HEK293 (cell line): ENCODE measurements at regions not wholly inside any gene's neighbourhood (a gene's known extent, or its start where the extent isn't known, plus 50 kb on each side); places are given as distances from the start of the nearest gene placed in this dataset.

Experiments
- CTCF ChIP-seq: fragments of 450-650 bp; formaldehyde crosslinking; IDR thresholded peaks from 2 replicates; pipeline ENCODE4 v1.5.1; 2016; ENCODE audit warnings: missing biosample characterization, missing genetic modification characterization
- PBX3 ChIP-seq: sonication (generic); formaldehyde crosslinking; IDR thresholded peaks from 2 replicates; pipeline ENCODE4 v1.8.1; 2022; ENCODE audit warnings: mild to moderate bottlenecking, moderate library complexity, missing genetic modification reagents
- REPIN1 ChIP-seq: fragments of 450-650 bp; formaldehyde crosslinking; IDR thresholded peaks from 2 replicates; pipeline ENCODE4 v1.5.1; 2017; ENCODE audit warnings: missing biosample characterization, missing genetic modification characterization, low read depth
- REST ChIP-seq: fragments of 450-650 bp; formaldehyde crosslinking; IDR thresholded peaks from 2 replicates; pipeline ENCODE4 v1.5.1; 2016; ENCODE audit warnings: missing biosample characterization, missing genetic modification characterization
- SP2 ChIP-seq: fragments of 450-650 bp; formaldehyde crosslinking; IDR thresholded peaks from 2 replicates; pipeline ENCODE4 v1.5.1; 2016; ENCODE audit warnings: missing biosample characterization, missing genetic modification characterization
- TCF7L2 ChIP-seq: IDR thresholded peaks from 2 replicates; pipeline ENCODE4 v1.6.1; 2011; ENCODE audit warnings: low read depth, mild to moderate bottlenecking, inconsistent platforms, low read length, moderate library complexity, borderline replicate concordance
- ZBTB10 ChIP-seq: fragments of 450-650 bp; formaldehyde crosslinking; IDR thresholded peaks from 2 replicates; pipeline ENCODE4 v1.5.1; 2016; ENCODE audit warnings: missing biosample characterization, missing genetic modification characterization
- ZFP69B ChIP-seq: fragments of 450-650 bp; formaldehyde crosslinking; IDR thresholded peaks from 2 replicates; pipeline ENCODE4 v1.5.1; 2016; ENCODE audit warnings: missing biosample characterization, missing genetic modification characterization
- ZNF114 ChIP-seq: fragments of 450-650 bp; formaldehyde crosslinking; IDR thresholded peaks from 2 replicates; pipeline ENCODE4 v1.5.0; 2017; ENCODE audit warnings: missing biosample characterization, missing genetic modification characterization
- ZNF184 ChIP-seq: fragments of 450-650 bp; IDR thresholded peaks from 2 replicates; pipeline ENCODE4 v1.5.1; 2018; ENCODE audit warnings: missing biosample characterization, mild to moderate bottlenecking, missing genetic modification characterization
- ZNF341 ChIP-seq: fragments of 450-650 bp; formaldehyde crosslinking; IDR thresholded peaks from 2 replicates; pipeline ENCODE4; 2016; ENCODE audit warnings: low read depth, missing biosample characterization, missing genetic modification characterization
- TF ChIP-seq, protein P1 (sequence below): fragments of 450-650 bp; formaldehyde crosslinking; IDR thresholded peaks from 2 replicates; pipeline ENCODE4 v1.5.1; 2016; ENCODE audit warnings: missing biosample characterization, missing genetic modification characterization
- TF ChIP-seq, protein P2 (sequence below): fragments of 450-650 bp; formaldehyde crosslinking; conservative IDR thresholded peaks from 2 replicates; pipeline ENCODE4 v1.5.1; 2016; ENCODE audit warnings: low read depth, missing biosample characterization, missing genetic modification characterization

GRCh38 chr14:58849601-58850000 lies 211.8 kb downstream of the DACT1 start:
- TF ChIP-seq, protein P1, sequence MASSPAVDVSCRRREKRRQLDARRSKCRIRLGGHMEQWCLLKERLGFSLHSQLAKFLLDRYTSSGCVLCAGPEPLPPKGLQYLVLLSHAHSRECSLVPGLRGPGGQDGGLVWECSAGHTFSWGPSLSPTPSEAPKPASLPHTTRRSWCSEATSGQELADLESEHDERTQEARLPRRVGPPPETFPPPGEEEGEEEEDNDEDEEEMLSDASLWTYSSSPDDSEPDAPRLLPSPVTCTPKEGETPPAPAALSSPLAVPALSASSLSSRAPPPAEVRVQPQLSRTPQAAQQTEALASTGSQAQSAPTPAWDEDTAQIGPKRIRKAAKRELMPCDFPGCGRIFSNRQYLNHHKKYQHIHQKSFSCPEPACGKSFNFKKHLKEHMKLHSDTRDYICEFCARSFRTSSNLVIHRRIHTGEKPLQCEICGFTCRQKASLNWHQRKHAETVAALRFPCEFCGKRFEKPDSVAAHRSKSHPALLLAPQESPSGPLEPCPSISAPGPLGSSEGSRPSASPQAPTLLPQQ (tag by site-specific recombination), result no peak
- TF ChIP-seq ZBTB10 (no peak), ZNF341 (tag by site-specific recombination) (no peak), SP2 (tag by site-specific recombination) (no peak), TCF7L2 (no peak), ZNF114 (tag by site-specific recombination) (no peak), CTCF (tag by site-specific recombination) (no peak), REPIN1 (tag by site-specific recombination) (no peak), ZNF184 (tag by site-specific recombination) (no peak), PBX3 (CRISPR knock-in tag) (no peak), ZFP69B (tag by site-specific recombination) (no peak), REST (tag by site-specific recombination) (no peak)
- TF ChIP-seq, protein P2, sequence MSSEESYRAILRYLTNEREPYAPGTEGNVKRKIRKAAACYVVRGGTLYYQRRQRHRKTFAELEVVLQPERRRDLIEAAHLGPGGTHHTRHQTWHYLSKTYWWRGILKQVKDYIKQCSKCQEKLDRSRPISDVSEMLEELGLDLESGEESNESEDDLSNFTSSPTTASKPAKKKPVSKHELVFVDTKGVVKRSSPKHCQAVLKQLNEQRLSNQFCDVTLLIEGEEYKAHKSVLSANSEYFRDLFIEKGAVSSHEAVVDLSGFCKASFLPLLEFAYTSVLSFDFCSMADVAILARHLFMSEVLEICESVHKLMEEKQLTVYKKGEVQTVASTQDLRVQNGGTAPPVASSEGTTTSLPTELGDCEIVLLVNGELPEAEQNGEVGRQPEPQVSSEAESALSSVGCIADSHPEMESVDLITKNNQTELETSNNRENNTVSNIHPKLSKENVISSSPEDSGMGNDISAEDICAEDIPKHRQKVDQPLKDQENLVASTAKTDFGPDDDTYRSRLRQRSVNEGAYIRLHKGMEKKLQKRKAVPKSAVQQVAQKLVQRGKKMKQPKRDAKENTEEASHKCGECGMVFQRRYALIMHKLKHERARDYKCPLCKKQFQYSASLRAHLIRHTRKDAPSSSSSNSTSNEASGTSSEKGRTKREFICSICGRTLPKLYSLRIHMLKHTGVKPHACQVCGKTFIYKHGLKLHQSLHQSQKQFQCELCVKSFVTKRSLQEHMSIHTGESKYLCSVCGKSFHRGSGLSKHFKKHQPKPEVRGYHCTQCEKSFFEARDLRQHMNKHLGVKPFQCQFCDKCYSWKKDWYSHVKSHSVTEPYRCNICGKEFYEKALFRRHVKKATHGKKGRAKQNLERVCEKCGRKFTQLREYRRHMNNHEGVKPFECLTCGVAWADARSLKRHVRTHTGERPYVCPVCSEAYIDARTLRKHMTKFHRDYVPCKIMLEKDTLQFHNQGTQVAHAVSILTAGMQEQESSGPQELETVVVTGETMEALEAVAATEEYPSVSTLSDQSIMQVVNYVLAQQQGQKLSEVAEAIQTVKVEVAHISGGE, result no peak
